Gastroesophageal sphincter (tissue), 4 donors: ENCODE measurements at regions not wholly inside any gene's neighbourhood (a gene's known extent, or its start where the extent isn't known, plus 50 kb on each side); places are given as distances from the start of the nearest gene placed in this dataset.

Experiments
- ATAC-seq: fragments of 150-250 bp; one replicate; pipeline ENCODE4 v1.9.1; 2016; ENCODE audit warnings: mild to moderate bottlenecking, moderate library complexity
- H3K27ac ChIP-seq, 4 donors: fragments of 200-600 bp; sonication (generic) in 3 of 4; 1 replicate in 3 of 4; 2 replicates in 1 of 4; pipeline ENCODE4 v1.5.1; 2016 to 2019
- H3K27me3 ChIP-seq: fragments of 200-600 bp; sonication (generic); one replicate; pipeline ENCODE4 v1.5.1; 2019
- H3K36me3 ChIP-seq, 2 donors: fragments of 200-600 bp; sonication (generic); one replicate each; pipeline ENCODE4 v1.5.1; 2019; ENCODE audit warnings: control low read depth in 1 of 2
- H3K4me1 ChIP-seq, 3 donors: fragments of 200-600 bp; sonication (generic); 1 replicate in 2 of 3; 2 replicates in 1 of 3; pipeline ENCODE4 v1.5.1; 2016 to 2019; ENCODE audit warnings: control low read depth in 2 of 3
- H3K4me3 ChIP-seq, 2 donors: fragments of 200-600 bp; sonication (generic); one replicate each; pipeline ENCODE4 v1.5.1; 2019; ENCODE audit warnings: mild to moderate bottlenecking in 1 of 2, moderate library complexity in 1 of 2
- H3K9me3 ChIP-seq, 3 donors: fragments of 200-600 bp; sonication (generic); one replicate each; pipeline ENCODE4 v1.5.1; 2017 to 2019; ENCODE audit warnings: control low read depth in 2 of 3
- CTCF ChIP-seq, 4 experiments: fragments of 200-600 bp in 2 of 4; fragments of 450-650 bp in 2 of 4; sonication (generic) in 1 of 4; IDR thresholded peaks; one replicate each; pipeline ENCODE4 v1.5.1; 2017 to 2019; ENCODE audit warnings: antibody characterized with exemption in 4 of 4, mild to moderate bottlenecking in 2 of 4, moderate library complexity in 2 of 4
- EP300 ChIP-seq: sonication (generic); formaldehyde crosslinking; IDR thresholded peaks from one replicate; pipeline ENCODE4 v1.6.1; 2017; ENCODE audit warnings: antibody characterized with exemption, mild to moderate bottlenecking
- POLR2A ChIP-seq, 2 donors: fragments of 450-650 bp; IDR thresholded peaks; one replicate each; pipeline ENCODE4 v1.6.1; 2017; ENCODE audit warnings: antibody characterized with exemption in 2 of 2, mild to moderate bottlenecking in 2 of 2, moderate library complexity in 1 of 2
- POLR2AphosphoS5 ChIP-seq: sonication (generic); formaldehyde crosslinking; IDR thresholded peaks from one replicate; pipeline ENCODE4 v1.6.1; 2017; ENCODE audit warnings: antibody characterized with exemption
- WGBS, 2 donors: methylation state at CpG; one replicate each; pipeline ENCODE4 v1.1.5; 2018; ENCODE audit warnings: low coverage in 1 of 2; 5-methylcytosine and 5-hydroxymethylcytosine counted together
- small RNA-seq, 4 donors: library from RNA; depleted of rRNA; stranded (forward); fragments of <200 nt; gene quantifications; one replicate each; pipeline ENCODE3, GENCODE V24; 2016

GRCh38 chr15:62986948-62987347 lies 55.6 kb upstream of the TPM1 start:
- no peak overlapping the region for H3K27ac ChIP-seq
- no peak for ATAC-seq
- H3K9me3 ChIP-seq = no peaks in the 10 kb centered on the region
- H3K27me3 ChIP-seq = no peaks in the 10 kb centered on the region
- TF ChIP-seq CTCF (IDR thresholded peaks at IDR 0.05) = no peak
- WGBS, 2 donors = 61 to 88% methylated on average over 4 to 7 of the region's 7 CpGs
- peaks cover 0 to 27% (median 7%) of the 10 kb centered on the region in 3 donors for H3K4me1 ChIP-seq
- H3K36me3 ChIP-seq = no peaks in the 10 kb centered on the region
- H3K4me3 ChIP-seq = no peak overlapping the region

- no peak for ATAC-seq
- H3K36me3 ChIP-seq = no peaks in the 10 kb centered on the region
- 88 to 91% methylated on average over 7 of the region's 7 CpGs for WGBS, 2 donors
Observed at GRCh38 chr15:62988701-62989100, 53.8 kb upstream of the TPM1 start.

GRCh38 chr15:62989366-62990055 lies 53.0 kb upstream of the TPM1 start:
- Histone ChIP-seq H3K4me1 (peaks cover 0 to 15% (median 7%) of the 10 kb centered on the region in 3 donors), H3K9me3 (no peaks in the 10 kb centered on the region), H3K36me3 (no peaks in the 10 kb centered on the region), H3K4me3 (no peak overlapping the region), H3K27me3 (no peaks in the 10 kb centered on the region), H3K27ac (peak overlapping the region in 3 of 4 donors; percentile 53 to 74 (median 67))
- 19 to 21% methylated on average over 3 to 7 of the region's 10 CpGs for WGBS, 2 donors
- TF ChIP-seq POLR2AphosphoS5 = peak; percentile 35
- TF ChIP-seq EP300 = no peak
- ATAC-seq = no peak

More at GRCh38 chr15:62988701-62989100, 53.8 kb upstream of the TPM1 start:
- no peaks in the 10 kb centered on the region for H3K27me3 ChIP-seq
- H3K4me1 ChIP-seq = peaks cover 0 to 15% (median 7%) of the 10 kb centered on the region in 3 donors
- H3K27ac ChIP-seq = peak overlapping the region in 2 of 4 donors; percentile 67 to 74
- H3K4me3 ChIP-seq = no peak overlapping the region
- H3K9me3 ChIP-seq = no peaks in the 10 kb centered on the region
- TF ChIP-seq EP300 (no peak), POLR2A (IDR thresholded peaks at IDR 0.05) (no peak), POLR2AphosphoS5 (no peak), CTCF (IDR thresholded peaks at IDR 0.05) (no peak)

GRCh38 chr15:62991698-62992097 lies 50.8 kb upstream of the TPM1 start:
- H3K27ac ChIP-seq = no peak overlapping the region
- H3K27me3 ChIP-seq = no peaks in the 10 kb centered on the region
- TF ChIP-seq CTCF (IDR thresholded peaks at IDR 0.05) (no peak), POLR2AphosphoS5 (no peak), POLR2A (IDR thresholded peaks at IDR 0.05) (no peak), EP300 (no peak)
- no peaks in the 10 kb centered on the region for H3K36me3 ChIP-seq
- 50% methylated on average over 2 of the region's 2 CpGs; no CpG with 5 or more reads in 1 of the 2 donors for WGBS, 2 donors
- H3K4me3 ChIP-seq = no peak overlapping the region
- ATAC-seq = no peak
- peaks cover 0 to 15% (median 7%) of the 10 kb centered on the region in 3 donors for H3K4me1 ChIP-seq
- H3K9me3 ChIP-seq = no peaks in the 10 kb centered on the region

GRCh38 chr15:62992302-62992701 lies 50.2 kb upstream of the TPM1 start:
- no peaks in the 10 kb centered on the region for H3K9me3 ChIP-seq
- TF ChIP-seq POLR2A (IDR thresholded peaks at IDR 0.05) (no peak), EP300 (no peak), POLR2AphosphoS5 (no peak), CTCF (IDR thresholded peaks at IDR 0.05) (no peak)
- H3K36me3 ChIP-seq = no peaks in the 10 kb centered on the region
- no peak overlapping the region for H3K27ac ChIP-seq
- H3K27me3 ChIP-seq = no peaks in the 10 kb centered on the region
- no peak for ATAC-seq
- WGBS, 2 donors = 79 to 92% methylated on average over 3 of the region's 3 CpGs
- no peak overlapping the region for H3K4me3 ChIP-seq
- H3K4me1 ChIP-seq = peaks cover 0 to 15% (median 7%) of the 10 kb centered on the region in 3 donors

Small RNA genes lying in the stretch of these regions (small RNA-seq; reads per million reads assigned to genes)
- gene MIR190A (0 to 0.81 (median 0.25) reads per million in 4 donors), gene MIR6085 (0 reads per million in 4 donors), gene MIR8067 (0 reads per million in 4 donors), gene RF00017 (0 reads per million in 4 donors)
